GM23338 (cell line): ENCODE measurements at regions not wholly inside any gene's neighbourhood (a gene's known extent, or its start where the extent isn't known, plus 50 kb on each side); places are given as distances from the start of the nearest gene placed in this dataset.

ENCODE experiments used
- ATAC-seq: fragments of 200-7000 bp; cut with Tn5 transposase; 3 replicates; pipeline ENCODE4 v1.9.1; 2020
- DNase-seq: peaks from one replicate; pipeline ENCODE4 v3.0.0-alpha.2; 2015; ENCODE audit warnings: low spot score
- H2AFZ ChIP-seq: fragments of 200-600 bp; sonication (generic); 2 replicates; pipeline ENCODE4 v1.8.0; 2016; ENCODE audit warnings: antibody characterized with exemption, mild to moderate bottlenecking, moderate library complexity
- H3F3A ChIP-seq: fragments of 200-600 bp; sonication (generic); replicated peaks from 2 replicates; pipeline ENCODE4 v1.8.0; 2017; ENCODE audit warnings: antibody characterized with exemption, mixed run types, low read depth
- H3K27ac ChIP-seq: fragments of 200-600 bp; sonication (generic); 2 replicates; pipeline ENCODE4 v1.6.1; 2016; ENCODE audit warnings: low read depth
- H3K27me3 ChIP-seq: fragments of 200-600 bp; sonication (generic); 2 replicates; pipeline ENCODE4 v1.8.0; 2016; ENCODE audit warnings: mild to moderate bottlenecking, mixed run types, moderate library complexity; ENCODE audit not compliant: insufficient read depth
- H3K36me3 ChIP-seq: fragments of 200-600 bp; sonication (generic); 2 replicates; pipeline ENCODE4 v1.8.0; 2016; ENCODE audit warnings: mild to moderate bottlenecking; ENCODE audit not compliant: insufficient read depth
- H3K4me1 ChIP-seq: fragments of 200-600 bp; sonication (generic); 2 replicates; pipeline ENCODE4 v1.8.0; 2016; ENCODE audit warnings: mild to moderate bottlenecking, moderate library complexity; ENCODE audit not compliant: insufficient read depth
- H3K4me2 ChIP-seq: fragments of 200-600 bp; sonication (generic); 2 replicates; pipeline ENCODE4 v1.7.1; 2017; ENCODE audit warnings: mixed run types
- H3K4me3 ChIP-seq: fragments of 200-600 bp; sonication (generic); 2 replicates; pipeline ENCODE4 v1.6.1; 2016; ENCODE audit warnings: mixed run types
- H3K79me2 ChIP-seq: fragments of 200-600 bp; sonication (generic); replicated peaks from 2 replicates; pipeline ENCODE4 v1.8.0; 2017; ENCODE audit warnings: mild to moderate bottlenecking; ENCODE audit not compliant: insufficient read depth
- H3K9me2 ChIP-seq: fragments of 200-600 bp; sonication (generic); 2 replicates; pipeline ENCODE4 v1.8.0; 2017; ENCODE audit not compliant: insufficient read depth
- H4K20me1 ChIP-seq: fragments of 200-600 bp; sonication (generic); replicated peaks from 2 replicates; pipeline ENCODE4 v1.8.0; 2017; ENCODE audit warnings: mild to moderate bottlenecking; ENCODE audit not compliant: insufficient read depth
- H3K27ac Mint-ChIP-seq: 2 replicates; pipeline ENCODE4 v1.8.0; 2020; ENCODE audit warnings: inconsistent platforms, mild to moderate bottlenecking, moderate library complexity, mixed read lengths
- H3K27me3 Mint-ChIP-seq: 3 replicates; pipeline ENCODE4 v1.8.0; 2022; ENCODE audit warnings: low read depth, mild to moderate bottlenecking, moderate library complexity, mixed read lengths, inconsistent platforms; ENCODE audit not compliant: insufficient read depth, poor library complexity
- H3K36me3 Mint-ChIP-seq: 3 replicates; pipeline ENCODE4 v1.8.0; 2021; ENCODE audit warnings: low read depth, mild to moderate bottlenecking, inconsistent platforms, moderate library complexity, mixed read lengths
- H3K4me1 Mint-ChIP-seq: 3 replicates; pipeline ENCODE4 v1.8.0; 2020; ENCODE audit warnings: mild to moderate bottlenecking, inconsistent platforms, mixed read lengths
- H3K4me3 Mint-ChIP-seq: 3 replicates; pipeline ENCODE4 v1.8.0; 2021; ENCODE audit warnings: moderate library complexity, mild to moderate bottlenecking, inconsistent platforms, mixed read lengths
- H3K9me3 Mint-ChIP-seq: 3 replicates; pipeline ENCODE4 v1.8.0; 2020; ENCODE audit warnings: moderate library complexity, mild to moderate bottlenecking, inconsistent platforms, mixed read lengths
- CREB1 ChIP-seq: fragments of 250-450 bp; sonication (Bioruptor Pico); IDR thresholded peaks from 2 replicates; pipeline ENCODE4 v1.5.0; 2020; ENCODE audit warnings: low read depth, mild to moderate bottlenecking, moderate library complexity
- CTCF ChIP-seq, 2 experiments: fragments of 200-600 bp in 1 of 2; sonication (generic) in 1 of 2; conservative IDR thresholded peaks; 2 replicates each; pipeline versions ENCODE4 v1.5.1 to v1.6.1; 2016 to 2017; ENCODE audit warnings: antibody characterized with exemption in 2 of 2, low read depth in 2 of 2, mild to moderate bottlenecking in 2 of 2, moderate library complexity in 1 of 2
- ETS1 ChIP-seq: IDR thresholded peaks from 2 replicates; pipeline ENCODE4 v1.6.1; 2016; ENCODE audit warnings: antibody characterized with exemption
- EZH2 ChIP-seq: fragments of 200-600 bp; sonication (generic); IDR thresholded peaks from one replicate; pipeline ENCODE4 v1.8.0; 2017; ENCODE audit warnings: antibody characterized with exemption, mild to moderate bottlenecking, low read depth; ENCODE audit not compliant: unreplicated experiment
- EZH2phosphoT487 ChIP-seq: fragments of 200-600 bp; sonication (generic); IDR thresholded peaks from one replicate; pipeline ENCODE4 v1.8.1; 2018; ENCODE audit warnings: antibody characterized with exemption; ENCODE audit not compliant: unreplicated experiment
- JUNB ChIP-seq: IDR thresholded peaks from one replicate; pipeline ENCODE4 v1.6.1; 2016; ENCODE audit warnings: antibody characterized with exemption; ENCODE audit not compliant: unreplicated experiment
- NANOG ChIP-seq: IDR thresholded peaks from 2 replicates; pipeline ENCODE4 v1.6.1; 2016; ENCODE audit warnings: antibody characterized with exemption, borderline replicate concordance
- POLR2AphosphoS5 ChIP-seq: IDR thresholded peaks from 2 replicates; pipeline ENCODE4 v1.6.1; 2016; ENCODE audit warnings: antibody characterized with exemption, low read depth
- REST ChIP-seq: IDR thresholded peaks from one replicate; pipeline ENCODE4 v1.6.1; 2018; ENCODE audit warnings: antibody characterized with exemption; ENCODE audit not compliant: unreplicated experiment
- STAT1 ChIP-seq: IDR thresholded peaks from one replicate; pipeline ENCODE4 v1.6.1; 2016; ENCODE audit warnings: antibody characterized with exemption; ENCODE audit not compliant: unreplicated experiment
- ZNF114 ChIP-seq: fragments of 250-450 bp; sonication (Bioruptor Pico); IDR thresholded peaks from 2 replicates; pipeline ENCODE4 v1.5.0; 2020; ENCODE audit warnings: mild to moderate bottlenecking, moderate library complexity
- ZNF331 ChIP-seq: fragments of 250-450 bp; sonication (Bioruptor Pico); IDR thresholded peaks from 2 replicates; pipeline ENCODE4 v1.5.0; 2020; ENCODE audit warnings: low read depth, mild to moderate bottlenecking, moderate library complexity
- ZNF462 ChIP-seq: fragments of 250-450 bp; sonication (Bioruptor Pico); IDR thresholded peaks from 2 replicates; pipeline ENCODE4 v1.5.0; 2020; ENCODE audit warnings: mild to moderate bottlenecking, moderate library complexity

GRCh38 chr6:167517254-167517916 is 192.5 kb downstream of the TTLL2 start:
- Histone ChIP-seq H3K79me2 (no peaks in the 10 kb centered on the region), H4K20me1 (no peaks in the 10 kb centered on the region), H3K27ac (no peak overlapping the region), H3F3A (no peaks in the 10 kb centered on the region), H3K27me3 (no peaks in the 10 kb centered on the region), H3K4me1 (no peaks in the 10 kb centered on the region), H3K4me3 (no peak overlapping the region), H3K36me3 (no peaks in the 10 kb centered on the region), H2AFZ (no peak overlapping the region), H3K9me2 (peaks cover 8% of the 10 kb centered on the region; the same call in 1 of the 2 replicates), H3K4me2 (no peak overlapping the region)
- Mint-ChIP-seq H3K4me3 (no peak overlapping the region), H3K27ac (no peak overlapping the region), H3K4me1 (0 out of 3 replicates have a peak, but pooled peaks cover 2% of the 10 kb centered on the region), H3K27me3 (no peaks in the 10 kb centered on the region), H3K36me3 (no peaks in the 10 kb centered on the region), H3K9me3 (no peaks in the 10 kb centered on the region)
- no peak for DNase-seq
- TF ChIP-seq NANOG (no peak), CTCF (conservative IDR thresholded peaks at IDR 0.05; ENCODE audit: low read depth in 2 of 2) (no peak), REST (no peak), EZH2phosphoT487 (no peak), ZNF114 (no peak), POLR2AphosphoS5 (no peak), EZH2 (no peak), ZNF331 (CRISPR knock-in tag) (no peak), STAT1 (no peak), ETS1 (no peak), JUNB (no peak), CREB1 (CRISPR knock-in tag) (no peak), ZNF462 (CRISPR knock-in tag) (no peak)
- ATAC-seq = no peak
